DOHH2 (cell line): ENCODE measurements at regions not wholly inside any gene's neighbourhood (a gene's known extent, or its start where the extent isn't known, plus 50 kb on each side); places are given as distances from the start of the nearest gene placed in this dataset.

Experiments used
- EZH2phosphoT487 ChIP-seq: fragments of 200-600 bp; sonication (generic); IDR thresholded peaks from 2 replicates; pipeline ENCODE4 v1.6.1; 2017; ENCODE audit warnings: borderline replicate concordance, mild to moderate bottlenecking, antibody characterized with exemption, low read length, moderate library complexity, mixed read lengths
- TF ChIP-seq, protein P1 (sequence below): fragments of 200-600 bp; sonication (generic); IDR thresholded peaks from one replicate; pipeline ENCODE4 v1.5.1; 2014; ENCODE audit warnings: antibody characterized with exemption, mild to moderate bottlenecking, low read depth, low read length; ENCODE audit not compliant: poor library complexity, severe bottlenecking

DNA sequence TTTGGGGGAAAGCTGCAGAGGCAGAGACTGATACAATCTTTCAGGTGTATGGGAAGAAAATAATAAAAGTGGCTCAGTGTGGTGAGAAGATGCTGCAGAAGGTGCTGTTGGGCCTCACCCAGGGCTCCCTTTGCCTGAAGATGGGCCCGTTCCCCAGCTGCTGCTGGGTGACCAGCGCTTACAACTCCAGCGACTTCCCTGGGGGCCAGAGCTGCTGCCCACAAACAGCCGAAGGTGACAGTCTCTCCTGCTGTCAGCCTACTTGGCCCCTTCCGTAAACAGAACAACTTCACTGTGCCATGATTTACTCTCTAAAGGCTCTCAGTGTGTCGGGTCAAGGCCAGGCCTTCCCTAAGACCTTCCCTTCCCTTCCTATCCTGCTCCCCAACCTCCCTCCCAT, 93.6 kb upstream of the PCBD1 start:
- TF ChIP-seq, protein P1, sequence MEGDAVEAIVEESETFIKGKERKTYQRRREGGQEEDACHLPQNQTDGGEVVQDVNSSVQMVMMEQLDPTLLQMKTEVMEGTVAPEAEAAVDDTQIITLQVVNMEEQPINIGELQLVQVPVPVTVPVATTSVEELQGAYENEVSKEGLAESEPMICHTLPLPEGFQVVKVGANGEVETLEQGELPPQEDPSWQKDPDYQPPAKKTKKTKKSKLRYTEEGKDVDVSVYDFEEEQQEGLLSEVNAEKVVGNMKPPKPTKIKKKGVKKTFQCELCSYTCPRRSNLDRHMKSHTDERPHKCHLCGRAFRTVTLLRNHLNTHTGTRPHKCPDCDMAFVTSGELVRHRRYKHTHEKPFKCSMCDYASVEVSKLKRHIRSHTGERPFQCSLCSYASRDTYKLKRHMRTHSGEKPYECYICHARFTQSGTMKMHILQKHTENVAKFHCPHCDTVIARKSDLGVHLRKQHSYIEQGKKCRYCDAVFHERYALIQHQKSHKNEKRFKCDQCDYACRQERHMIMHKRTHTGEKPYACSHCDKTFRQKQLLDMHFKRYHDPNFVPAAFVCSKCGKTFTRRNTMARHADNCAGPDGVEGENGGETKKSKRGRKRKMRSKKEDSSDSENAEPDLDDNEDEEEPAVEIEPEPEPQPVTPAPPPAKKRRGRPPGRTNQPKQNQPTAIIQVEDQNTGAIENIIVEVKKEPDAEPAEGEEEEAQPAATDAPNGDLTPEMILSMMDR, result no peak
- TF ChIP-seq EZH2phosphoT487, result no peak
